GM06990 (cell line): ENCODE measurements at regions not wholly inside any gene's neighbourhood (a gene's known extent, or its start where the extent isn't known, plus 50 kb on each side); places are given as distances from the start of the nearest gene placed in this dataset.

Experiments
- DNase-seq: peaks from one replicate; pipeline ENCODE4 v3.0.0-alpha.2; 2011; ENCODE audit not compliant: insufficient read length; ENCODE audit errors: extremely low read depth
- H3K27me3 ChIP-seq: replicated peaks from 2 replicates; pipeline ENCODE4 v1.6.0; 2011; ENCODE audit warnings: low read length; ENCODE audit not compliant: control insufficient read depth, insufficient read depth
- H3K36me3 ChIP-seq: 2 replicates; pipeline ENCODE4 v1.5.1; 2011; ENCODE audit warnings: low read length; ENCODE audit not compliant: control insufficient read depth, insufficient read depth
- H3K4me3 ChIP-seq: replicated peaks from 2 replicates; pipeline ENCODE4 v1.5.1; 2011; ENCODE audit warnings: low read depth, mild to moderate bottlenecking, control low read depth, low read length
- CTCF ChIP-seq: IDR thresholded peaks from 2 replicates; pipeline ENCODE4 v1.5.1; 2011; ENCODE audit warnings: low read length, control low read depth, mild to moderate bottlenecking, inconsistent platforms; ENCODE audit not compliant: insufficient read depth, poor library complexity, severe bottlenecking

DNA sequence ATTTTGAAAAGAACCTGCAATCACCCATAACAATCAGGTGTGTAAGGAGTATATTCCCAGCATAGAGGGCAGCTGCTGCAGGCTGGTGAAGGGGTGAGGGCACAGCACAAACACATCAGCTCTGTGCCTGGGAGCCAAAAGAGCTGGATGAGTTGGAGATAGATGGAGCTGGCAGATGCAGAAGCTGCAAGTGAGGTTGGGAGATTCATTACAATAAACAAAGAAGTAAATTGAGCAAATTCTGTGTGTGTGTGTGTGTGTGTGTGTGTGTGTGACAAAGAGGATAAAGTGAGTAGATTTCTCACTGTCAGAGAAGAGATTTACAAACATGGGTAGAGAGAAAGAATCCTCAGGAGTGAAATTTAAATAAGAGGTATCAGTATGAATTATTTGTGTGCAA is 994.7 kb downstream of the EPHA3 start:
- H3K27me3 ChIP-seq, result no peaks in the 10 kb centered on the region
- no peak for DNase-seq
- H3K36me3 ChIP-seq, result no peaks in the 10 kb centered on the region
- no peak overlapping the region for H3K4me3 ChIP-seq
- no peak for TF ChIP-seq CTCF

- Histone ChIP-seq H3K27me3 (no peaks in the 10 kb centered on the region), H3K36me3 (no peaks in the 10 kb centered on the region), H3K4me3 (no peak overlapping the region)
- DNase-seq, result no peak
- TF ChIP-seq CTCF, result no peak
These were observed 1013.9 kb downstream of the EPHA3 start for GRCh38 chr3:90121326-90121725.

DNA sequence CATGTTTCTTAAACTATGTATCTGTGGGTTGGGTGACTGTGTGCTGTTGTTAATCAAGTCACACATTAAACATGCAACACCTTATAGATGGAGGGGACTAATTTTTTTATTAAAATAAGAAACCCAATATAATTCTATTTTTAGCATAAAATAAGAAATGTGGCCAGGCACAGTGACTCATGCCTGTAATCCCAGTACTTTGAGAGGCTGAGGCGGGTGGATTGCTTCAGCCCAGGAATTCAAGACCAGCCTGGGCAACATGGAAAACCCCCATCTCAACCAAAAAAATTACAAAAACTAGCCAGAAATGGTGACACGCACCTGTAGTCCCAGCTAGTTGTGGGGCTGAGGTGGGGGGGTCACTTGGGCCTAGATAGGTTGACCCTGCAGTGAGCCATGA is 1021.0 kb downstream of the EPHA3 start:
- Histone ChIP-seq H3K36me3 (no peaks in the 10 kb centered on the region), H3K27me3 (no peaks in the 10 kb centered on the region), H3K4me3 (no peak overlapping the region)
- TF ChIP-seq CTCF, result no peak
- no peak for DNase-seq

GRCh38 chr3:90129730-90130129 is 1022.3 kb downstream of the EPHA3 start:
- no peak for TF ChIP-seq CTCF
- no peak for DNase-seq
- Histone ChIP-seq H3K27me3 (no peaks in the 10 kb centered on the region), H3K4me3 (no peak overlapping the region), H3K36me3 (no peaks in the 10 kb centered on the region)

GRCh38 chr3:90132197-90132596 is 1024.8 kb downstream of the EPHA3 start:
- no peaks in the 10 kb centered on the region for H3K27me3 ChIP-seq
- no peak for DNase-seq
- H3K36me3 ChIP-seq, result no peaks in the 10 kb centered on the region
- no peak for TF ChIP-seq CTCF
- H3K4me3 ChIP-seq, result no peak overlapping the region

DNA sequence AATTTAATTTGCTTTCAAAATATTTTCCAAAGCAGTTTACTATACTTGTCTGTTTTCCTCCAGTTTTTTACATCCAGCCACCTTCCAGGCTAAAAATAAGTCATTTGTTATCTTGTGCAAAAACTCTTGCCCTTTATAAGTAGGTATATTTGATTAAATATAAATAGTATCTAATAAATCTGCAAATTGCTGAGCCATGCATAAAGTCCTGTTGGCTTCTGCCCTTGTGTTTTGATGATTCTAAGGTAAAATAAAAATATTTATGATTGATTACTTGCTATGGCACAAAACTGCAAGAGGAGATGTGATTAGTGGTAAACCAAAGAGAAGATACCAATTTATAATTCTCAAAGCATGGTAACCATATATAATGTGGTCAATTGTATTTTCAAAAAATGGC is 1026.7 kb downstream of the EPHA3 start:
- no peak for DNase-seq
- TF ChIP-seq CTCF, result no peak
- Histone ChIP-seq H3K36me3 (no peaks in the 10 kb centered on the region), H3K27me3 (no peaks in the 10 kb centered on the region), H3K4me3 (no peak overlapping the region)
